ENCODE measurements at regions not wholly inside any gene's neighbourhood (a gene's known extent, or its start where the extent isn't known, plus 50 kb on each side); places are given as distances from the start of the nearest gene placed in this dataset.

DNA sequence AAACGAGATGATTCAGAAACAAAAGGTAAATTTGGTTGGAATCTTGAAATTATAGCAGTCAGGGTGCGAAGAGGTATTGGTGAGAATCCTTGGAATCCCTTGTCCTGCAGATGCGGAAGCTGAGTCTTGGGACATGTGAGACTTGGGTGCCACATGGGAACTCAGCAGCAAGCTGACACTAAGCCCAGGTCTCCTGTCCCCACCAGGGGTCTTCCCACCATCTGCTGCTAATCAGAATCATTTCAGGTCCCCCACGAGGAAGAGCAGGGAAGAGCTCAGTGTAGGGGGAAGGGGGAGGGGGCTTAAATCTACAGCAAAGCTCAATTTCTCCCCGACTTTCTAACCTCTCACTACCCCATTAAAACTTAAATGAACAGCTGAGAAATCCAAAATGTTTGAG is 126.1 kb upstream of the BMPER start:
- no peak for TF ChIP-seq POLR2A (IDR thresholded peaks at IDR 0.05; ENCODE audit: borderline replicate concordance, extremely low read depth, insufficient read depth, insufficient read length)
- TF ChIP-seq, protein P1, sequence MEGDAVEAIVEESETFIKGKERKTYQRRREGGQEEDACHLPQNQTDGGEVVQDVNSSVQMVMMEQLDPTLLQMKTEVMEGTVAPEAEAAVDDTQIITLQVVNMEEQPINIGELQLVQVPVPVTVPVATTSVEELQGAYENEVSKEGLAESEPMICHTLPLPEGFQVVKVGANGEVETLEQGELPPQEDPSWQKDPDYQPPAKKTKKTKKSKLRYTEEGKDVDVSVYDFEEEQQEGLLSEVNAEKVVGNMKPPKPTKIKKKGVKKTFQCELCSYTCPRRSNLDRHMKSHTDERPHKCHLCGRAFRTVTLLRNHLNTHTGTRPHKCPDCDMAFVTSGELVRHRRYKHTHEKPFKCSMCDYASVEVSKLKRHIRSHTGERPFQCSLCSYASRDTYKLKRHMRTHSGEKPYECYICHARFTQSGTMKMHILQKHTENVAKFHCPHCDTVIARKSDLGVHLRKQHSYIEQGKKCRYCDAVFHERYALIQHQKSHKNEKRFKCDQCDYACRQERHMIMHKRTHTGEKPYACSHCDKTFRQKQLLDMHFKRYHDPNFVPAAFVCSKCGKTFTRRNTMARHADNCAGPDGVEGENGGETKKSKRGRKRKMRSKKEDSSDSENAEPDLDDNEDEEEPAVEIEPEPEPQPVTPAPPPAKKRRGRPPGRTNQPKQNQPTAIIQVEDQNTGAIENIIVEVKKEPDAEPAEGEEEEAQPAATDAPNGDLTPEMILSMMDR (IDR thresholded peaks at IDR 0.05 in 2 of 3, conservative IDR thresholded peaks at IDR 0.05 in 1 of 3; ENCODE audit: borderline replicate concordance in 1 of 3, insufficient read depth in 1 of 3, low read depth in 2 of 3, low read length in 2 of 3) = no peak
- TF ChIP-seq, protein P2, sequence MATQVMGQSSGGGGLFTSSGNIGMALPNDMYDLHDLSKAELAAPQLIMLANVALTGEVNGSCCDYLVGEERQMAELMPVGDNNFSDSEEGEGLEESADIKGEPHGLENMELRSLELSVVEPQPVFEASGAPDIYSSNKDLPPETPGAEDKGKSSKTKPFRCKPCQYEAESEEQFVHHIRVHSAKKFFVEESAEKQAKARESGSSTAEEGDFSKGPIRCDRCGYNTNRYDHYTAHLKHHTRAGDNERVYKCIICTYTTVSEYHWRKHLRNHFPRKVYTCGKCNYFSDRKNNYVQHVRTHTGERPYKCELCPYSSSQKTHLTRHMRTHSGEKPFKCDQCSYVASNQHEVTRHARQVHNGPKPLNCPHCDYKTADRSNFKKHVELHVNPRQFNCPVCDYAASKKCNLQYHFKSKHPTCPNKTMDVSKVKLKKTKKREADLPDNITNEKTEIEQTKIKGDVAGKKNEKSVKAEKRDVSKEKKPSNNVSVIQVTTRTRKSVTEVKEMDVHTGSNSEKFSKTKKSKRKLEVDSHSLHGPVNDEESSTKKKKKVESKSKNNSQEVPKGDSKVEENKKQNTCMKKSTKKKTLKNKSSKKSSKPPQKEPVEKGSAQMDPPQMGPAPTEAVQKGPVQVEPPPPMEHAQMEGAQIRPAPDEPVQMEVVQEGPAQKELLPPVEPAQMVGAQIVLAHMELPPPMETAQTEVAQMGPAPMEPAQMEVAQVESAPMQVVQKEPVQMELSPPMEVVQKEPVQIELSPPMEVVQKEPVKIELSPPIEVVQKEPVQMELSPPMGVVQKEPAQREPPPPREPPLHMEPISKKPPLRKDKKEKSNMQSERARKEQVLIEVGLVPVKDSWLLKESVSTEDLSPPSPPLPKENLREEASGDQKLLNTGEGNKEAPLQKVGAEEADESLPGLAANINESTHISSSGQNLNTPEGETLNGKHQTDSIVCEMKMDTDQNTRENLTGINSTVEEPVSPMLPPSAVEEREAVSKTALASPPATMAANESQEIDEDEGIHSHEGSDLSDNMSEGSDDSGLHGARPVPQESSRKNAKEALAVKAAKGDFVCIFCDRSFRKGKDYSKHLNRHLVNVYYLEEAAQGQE (IDR thresholded peaks at IDR 0.05; ENCODE audit: low read depth) = no peak
- TF ChIP-seq SP1 (IDR thresholded peaks at IDR 0.05; ENCODE audit: low read depth) = no peak
- TF ChIP-seq EZH2 (IDR thresholded peaks at IDR 0.05) = no peak
- no peak for TF ChIP-seq CEBPB (IDR thresholded peaks at IDR 0.05; ENCODE audit: low read depth)
- no peak for TF ChIP-seq POLR2AphosphoS5 (IDR thresholded peaks at IDR 0.05; ENCODE audit: low read depth, low read length)
- TF ChIP-seq, protein P3, sequence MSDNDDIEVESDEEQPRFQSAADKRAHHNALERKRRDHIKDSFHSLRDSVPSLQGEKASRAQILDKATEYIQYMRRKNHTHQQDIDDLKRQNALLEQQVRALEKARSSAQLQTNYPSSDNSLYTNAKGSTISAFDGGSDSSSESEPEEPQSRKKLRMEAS (IDR thresholded peaks at IDR 0.05) = no peak
- TF ChIP-seq SIN3A (IDR thresholded peaks at IDR 0.05; ENCODE audit: low read depth) = no peak
- no peak for TF ChIP-seq EZH2phosphoT487 (IDR thresholded peaks at IDR 0.05; ENCODE audit: borderline replicate concordance)
- TF ChIP-seq EGR1 (IDR thresholded peaks at IDR 0.05; ENCODE audit: low read depth) = no peak
- TF ChIP-seq YY1 (IDR thresholded peaks at IDR 0.05; ENCODE audit: extremely low read depth, insufficient replicate concordance, low read depth, low read length) = no peak
- no peak for TF ChIP-seq TCF7L2 (IDR thresholded peaks at IDR 0.05; ENCODE audit: borderline replicate concordance, extremely low read depth, insufficient read depth, insufficient read length)

Data from HCT116 (cell line).